Keratinocyte (primary cell): ENCODE measurements at regions not wholly inside any gene's neighbourhood (a gene's known extent, or its start where the extent isn't known, plus 50 kb on each side); places are given as distances from the start of the nearest gene placed in this dataset.

Source experiments
- EZH2 ChIP-seq: IDR thresholded peaks from one replicate; pipeline ENCODE4 v1.6.1; 2012; ENCODE audit warnings: inconsistent platforms, mild to moderate bottlenecking, low read length, moderate library complexity
- TF ChIP-seq, protein P1 (sequence below), 3 experiments: IDR thresholded peaks in 1 of 3; conservative IDR thresholded peaks in 1 of 3; optimal IDR thresholded peaks in 1 of 3; 2 replicates in 2 of 3; 3 replicates in 1 of 3; pipeline versions ENCODE3 to v1.5.1; 2011; ENCODE audit warnings: low read length in 3 of 3, mild to moderate bottlenecking in 3 of 3, moderate library complexity in 2 of 3, control low read depth in 1 of 3, inconsistent platforms in 1 of 3; ENCODE audit not compliant: insufficient read depth in 2 of 3; ENCODE audit errors: extremely low read depth in 1 of 3

DNA sequence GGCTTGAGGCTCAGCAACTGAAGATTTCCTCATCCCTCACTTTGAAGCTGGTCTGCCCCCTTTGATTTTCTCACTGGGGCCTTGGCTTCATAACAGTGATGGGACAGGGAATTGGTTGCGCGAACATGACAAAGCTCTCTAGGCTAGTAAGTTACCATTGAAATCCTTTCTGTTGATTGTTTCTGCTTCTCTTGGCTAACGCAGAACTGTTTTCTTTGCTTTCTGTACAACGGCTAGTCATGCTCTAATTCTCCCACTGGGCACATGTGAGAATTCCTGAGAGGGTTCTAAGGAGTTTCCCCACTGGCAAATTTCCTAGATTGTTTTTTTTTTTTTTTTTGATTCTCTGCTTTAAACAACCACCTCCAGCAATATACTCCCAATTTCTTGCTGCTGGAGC lies 738.6 kb downstream of the PCDH7 start:
- TF ChIP-seq, protein P1, sequence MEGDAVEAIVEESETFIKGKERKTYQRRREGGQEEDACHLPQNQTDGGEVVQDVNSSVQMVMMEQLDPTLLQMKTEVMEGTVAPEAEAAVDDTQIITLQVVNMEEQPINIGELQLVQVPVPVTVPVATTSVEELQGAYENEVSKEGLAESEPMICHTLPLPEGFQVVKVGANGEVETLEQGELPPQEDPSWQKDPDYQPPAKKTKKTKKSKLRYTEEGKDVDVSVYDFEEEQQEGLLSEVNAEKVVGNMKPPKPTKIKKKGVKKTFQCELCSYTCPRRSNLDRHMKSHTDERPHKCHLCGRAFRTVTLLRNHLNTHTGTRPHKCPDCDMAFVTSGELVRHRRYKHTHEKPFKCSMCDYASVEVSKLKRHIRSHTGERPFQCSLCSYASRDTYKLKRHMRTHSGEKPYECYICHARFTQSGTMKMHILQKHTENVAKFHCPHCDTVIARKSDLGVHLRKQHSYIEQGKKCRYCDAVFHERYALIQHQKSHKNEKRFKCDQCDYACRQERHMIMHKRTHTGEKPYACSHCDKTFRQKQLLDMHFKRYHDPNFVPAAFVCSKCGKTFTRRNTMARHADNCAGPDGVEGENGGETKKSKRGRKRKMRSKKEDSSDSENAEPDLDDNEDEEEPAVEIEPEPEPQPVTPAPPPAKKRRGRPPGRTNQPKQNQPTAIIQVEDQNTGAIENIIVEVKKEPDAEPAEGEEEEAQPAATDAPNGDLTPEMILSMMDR (optimal IDR thresholded peaks at IDR 0.05 in 1 of 3, IDR thresholded peaks at IDR 0.05 in 1 of 3, conservative IDR thresholded peaks at IDR 0.05 in 1 of 3; ENCODE audit: extremely low read depth in 1 of 3, insufficient read depth in 2 of 3, low read length in 3 of 3), result no peak
- TF ChIP-seq EZH2, result no peak
